Aorta (tissue), 5 donors: ENCODE measurements at regions not wholly inside any gene's neighbourhood (a gene's known extent, or its start where the extent isn't known, plus 50 kb on each side); places are given as distances from the start of the nearest gene placed in this dataset.

Experiments used
- ATAC-seq: fragments of 200-7000 bp; cut with Tn5 transposase; one replicate; pipeline ENCODE4 v1.9.1; 2022; ENCODE audit warnings: moderate library complexity; ENCODE audit not compliant: low FRiP score
- DNase-seq, 2 donors: peaks; one replicate each; pipeline ENCODE4 v3.0.0-alpha.2; 2020
- H3K27ac ChIP-seq, 2 donors: one replicate each; pipeline ENCODE4 v1.5.1; 2013; ENCODE audit warnings: low read length in 2 of 2, mild to moderate bottlenecking in 2 of 2, moderate library complexity in 2 of 2, control low read depth in 1 of 2, inconsistent platforms in 1 of 2, low read depth in 1 of 2
- H3K27me3 ChIP-seq, 2 donors: one replicate each; pipeline ENCODE4 v1.6.1; 2013; ENCODE audit warnings: control low read depth in 1 of 2, low read length in 1 of 2, mild to moderate bottlenecking in 1 of 2, moderate library complexity in 1 of 2; ENCODE audit not compliant: insufficient read depth in 2 of 2, control insufficient read depth in 1 of 2
- H3K36me3 ChIP-seq, 2 donors: one replicate each; pipeline ENCODE4 v1.6.1; 2013; ENCODE audit warnings: control low read depth in 1 of 2, low read length in 1 of 2, mild to moderate bottlenecking in 1 of 2; ENCODE audit not compliant: insufficient read depth in 2 of 2, control insufficient read depth in 1 of 2
- H3K4me1 ChIP-seq, 2 donors: one replicate each; pipeline ENCODE4 v1.6.1; 2013; ENCODE audit warnings: low read length in 2 of 2, control low read depth in 1 of 2, mild to moderate bottlenecking in 1 of 2, moderate library complexity in 1 of 2; ENCODE audit not compliant: insufficient read depth in 2 of 2, control insufficient read depth in 1 of 2
- H3K4me3 ChIP-seq, 2 donors: one replicate each; pipeline ENCODE4 v1.5.1; 2013; ENCODE audit warnings: low read length in 2 of 2, control low read depth in 1 of 2, mild to moderate bottlenecking in 1 of 2
- H3K9me3 ChIP-seq: one replicate; pipeline ENCODE4 v1.6.1; 2013; ENCODE audit warnings: mild to moderate bottlenecking, low read length; ENCODE audit not compliant: control insufficient read depth
- WGBS, 2 donors: extraction: QIAGEN DNeasy Blood & Tissue Kit; methylation state at CpG; one replicate each; pipeline ENCODE4 v1.1.7; 2013; 5-methylcytosine and 5-hydroxymethylcytosine counted together
- intact Hi-C, 2 donors: fragments of 100-400 bp; cut with DNase I; formaldehyde crosslinking; loops; one replicate each; pipeline versions ENCODE4 v1.14.2 to v1.15.0; 2022
- donor health status: healthy with polysubstance abuse.
- donor health status: Bipolar disorder and iron deficiency.
- donor health status: DM: no; HTN: no; CAD: no.
- donor health status: DM: no; HTN: no; CAD: no.
- donor health status: DM: yes; HTN: yes; CAD: no.

DNA sequence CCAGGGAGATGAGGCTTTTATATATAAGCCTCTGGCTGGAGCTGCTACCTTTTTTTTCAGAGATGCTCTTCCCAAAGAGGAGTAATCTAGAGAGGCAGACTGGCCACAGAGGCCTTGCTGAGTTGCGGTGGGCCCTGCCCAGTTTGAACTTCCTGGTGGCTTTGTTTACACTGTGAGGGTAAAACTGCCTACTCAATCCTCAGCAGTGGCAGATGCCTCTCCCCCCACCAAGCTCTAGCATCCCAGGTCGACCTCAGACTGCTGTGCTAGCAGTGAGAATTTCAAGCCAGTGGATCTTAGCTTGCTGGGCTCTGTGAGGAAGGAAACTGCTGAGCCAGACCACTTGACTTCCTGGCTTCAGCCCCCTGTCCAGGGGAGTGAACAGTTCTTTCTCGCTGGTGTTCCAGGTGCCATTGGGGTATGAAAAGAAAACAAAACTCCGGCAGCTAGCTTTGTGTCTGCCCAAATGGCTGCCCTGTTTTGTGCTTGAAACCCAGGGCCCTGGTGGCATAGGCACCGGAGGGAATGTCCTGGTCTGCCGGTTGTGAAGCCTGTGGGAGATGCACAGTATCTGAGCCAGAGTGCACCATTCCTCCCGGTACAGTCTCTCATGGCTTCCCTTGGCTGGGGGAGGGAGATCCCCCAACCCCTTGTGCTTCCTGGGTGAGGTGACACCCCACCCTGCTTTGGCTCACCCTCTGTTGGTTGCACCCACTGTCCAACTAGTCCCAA, 219.5 kb upstream of the IZUMO3 start:
- no peaks in the 10 kb centered on the region for H3K36me3 ChIP-seq
- no peaks in the 10 kb centered on the region for H3K4me1 ChIP-seq
- no peaks in the 10 kb centered on the region for H3K27me3 ChIP-seq
- intact Hi-C loops = no loop called here
- ATAC-seq = no peak
- no peaks in the 10 kb centered on the region for H3K9me3 ChIP-seq
- no peak overlapping the region for H3K4me3 ChIP-seq
- H3K27ac ChIP-seq = no peak overlapping the region
- peak in 1 of 2 donors; percentile 37 for DNase-seq
- 67 to 72% methylated on average over 7 of the region's 7 CpGs for WGBS, 2 donors

DNA sequence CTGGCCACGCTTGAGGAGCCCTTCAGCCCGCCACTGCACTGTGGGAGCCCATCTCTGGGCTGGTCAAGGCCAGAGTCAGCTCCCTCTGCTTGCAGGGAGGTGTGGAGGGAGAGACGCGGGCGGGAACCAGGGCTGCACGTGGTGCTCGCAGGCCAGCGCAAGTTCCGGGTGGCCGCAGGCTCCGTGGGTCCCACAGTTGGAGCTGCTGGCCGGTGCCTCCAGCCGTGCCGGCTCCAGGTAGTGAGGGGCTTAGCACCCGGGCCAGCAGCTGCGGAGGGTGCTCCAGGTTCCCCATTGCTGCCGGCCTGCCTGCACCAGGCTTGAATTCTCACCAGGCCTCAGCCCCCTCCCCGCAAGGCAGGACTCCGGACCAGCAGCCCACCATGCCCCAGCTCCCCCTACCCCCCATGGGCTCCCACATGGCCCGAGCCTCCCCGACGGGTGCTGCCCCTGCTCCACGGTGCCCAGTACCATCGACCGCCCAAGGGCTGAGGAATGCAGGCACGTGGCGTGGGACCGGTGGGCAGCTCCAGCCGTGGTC, 192.8 kb upstream of the IZUMO3 start:
- ATAC-seq = peak; percentile 26
- Histone ChIP-seq H3K9me3 (no peaks in the 10 kb centered on the region), H3K4me1 (no peaks in the 10 kb centered on the region), H3K4me3 (no peak overlapping the region), H3K27me3 (no peaks in the 10 kb centered on the region), H3K27ac (no peak overlapping the region), H3K36me3 (no peaks in the 10 kb centered on the region)
- intact Hi-C loops = no loop called here
- DNase-seq = peak in 1 of 2 donors; percentile 52
- 94 to 96% methylated on average over 26 to 29 of the region's 29 CpGs for WGBS, 2 donors

DNA sequence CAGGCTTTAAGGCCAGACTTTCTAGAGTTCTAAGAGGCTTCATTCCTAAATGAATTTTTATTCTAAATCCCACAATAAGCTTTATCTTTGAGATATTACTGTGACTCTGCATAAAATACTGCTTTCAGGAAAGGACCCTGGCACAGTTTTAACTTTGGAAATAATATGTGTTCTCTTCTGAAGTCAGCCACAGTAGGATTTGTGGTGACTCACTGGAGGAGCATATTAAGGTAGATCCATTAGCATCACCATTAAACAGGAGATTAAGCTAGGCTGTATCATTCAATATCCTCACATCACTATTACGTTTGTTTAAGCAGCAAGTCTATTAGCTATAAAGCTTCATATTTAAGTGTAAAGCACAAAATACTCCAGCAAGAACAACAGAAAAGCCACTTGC, 186.1 kb upstream of the IZUMO3 start:
- H3K4me3 ChIP-seq = no peak overlapping the region
- ATAC-seq (no peak), DNase-seq (no peak)
- H3K4me1 ChIP-seq = no peaks in the 10 kb centered on the region
- no peaks in the 10 kb centered on the region for H3K36me3 ChIP-seq
- H3K9me3 ChIP-seq = no peaks in the 10 kb centered on the region
- WGBS, 2 donors = 79 to 80% methylated on average over 1 of the region's 1 CpG
- no peak overlapping the region for H3K27ac ChIP-seq
- H3K27me3 ChIP-seq = no peaks in the 10 kb centered on the region
- intact Hi-C loops = no loop called here

DNA sequence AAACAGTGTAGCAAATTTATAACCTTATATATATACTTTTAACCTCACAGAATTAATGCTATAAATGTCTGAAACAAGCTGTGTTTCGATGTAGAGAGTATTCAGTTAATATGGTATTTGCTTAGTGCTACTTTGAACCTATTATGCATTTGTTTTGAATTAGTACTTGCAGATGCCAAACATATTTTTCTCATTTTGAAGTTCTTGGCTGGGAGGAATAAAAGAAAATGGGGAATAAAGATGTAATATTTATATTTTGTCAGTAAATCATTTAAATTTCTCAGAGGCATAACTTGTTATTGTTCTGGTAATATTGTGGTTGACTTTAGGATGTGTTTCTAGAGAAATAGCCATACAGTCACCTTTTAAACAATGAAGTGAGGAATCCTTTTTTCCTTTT, 175.9 kb upstream of the IZUMO3 start:
- 33 to 34% methylated on average over 1 of the region's 1 CpG for WGBS, 2 donors
- intact Hi-C loops = no loop called here
- Histone ChIP-seq H3K9me3 (no peaks in the 10 kb centered on the region), H3K27ac (no peak overlapping the region), H3K27me3 (no peaks in the 10 kb centered on the region), H3K4me1 (no peaks in the 10 kb centered on the region), H3K4me3 (no peak overlapping the region), H3K36me3 (no peaks in the 10 kb centered on the region)
- ATAC-seq (no peak), DNase-seq (no peak)

DNA sequence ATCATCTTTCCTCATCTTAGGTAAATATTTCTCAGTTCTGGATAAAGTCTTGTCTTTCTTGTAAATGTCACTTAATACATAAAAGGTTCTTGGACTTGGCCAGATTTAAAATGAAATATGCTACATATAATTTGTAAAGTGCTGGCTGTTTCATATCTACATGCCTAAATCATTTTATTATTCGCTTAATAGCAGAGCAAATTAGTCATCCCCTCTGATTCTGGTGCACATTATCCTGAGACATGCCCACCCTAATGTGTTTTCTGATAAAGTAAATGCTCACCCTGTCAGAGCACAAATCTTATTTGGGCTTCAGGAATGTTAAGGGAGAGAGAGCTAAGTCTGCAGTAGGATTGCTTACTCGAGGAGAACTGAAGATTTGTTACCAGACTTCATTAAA, 166.5 kb upstream of the IZUMO3 start:
- Histone ChIP-seq H3K4me1 (no peaks in the 10 kb centered on the region), H3K9me3 (no peaks in the 10 kb centered on the region), H3K27ac (no peak overlapping the region), H3K4me3 (no peak overlapping the region), H3K27me3 (no peaks in the 10 kb centered on the region), H3K36me3 (no peaks in the 10 kb centered on the region)
- no peak for ATAC-seq
- no peak for DNase-seq
- intact Hi-C loops = no loop called here
- WGBS, 2 donors = 8% methylated on average over 2 of the region's 2 CpGs

DNA sequence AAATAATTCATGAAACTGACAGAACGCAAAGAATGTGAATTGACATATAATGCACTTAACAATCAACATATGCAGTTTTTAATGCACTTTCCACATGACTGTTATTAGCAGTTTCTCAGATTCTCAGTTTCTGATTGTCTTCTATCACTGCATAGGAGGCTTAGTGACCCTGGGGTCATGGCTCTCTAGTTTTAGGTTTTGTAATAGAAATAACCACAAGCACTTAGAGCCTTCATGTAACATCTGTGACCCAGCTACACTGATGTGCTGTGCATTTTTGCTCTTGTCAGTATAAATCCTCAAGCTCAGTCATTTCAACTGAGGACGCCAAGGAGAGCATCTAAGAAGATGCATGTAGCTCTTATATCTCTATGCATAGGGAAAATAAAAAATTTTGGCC, 163.1 kb upstream of the IZUMO3 start:
- ATAC-seq (no peak), DNase-seq (no peak)
- WGBS, 2 donors = 93 to 94% methylated on average over 2 of the region's 2 CpGs
- Histone ChIP-seq H3K36me3 (no peaks in the 10 kb centered on the region), H3K27me3 (no peaks in the 10 kb centered on the region), H3K4me1 (no peaks in the 10 kb centered on the region), H3K27ac (no peak overlapping the region), H3K4me3 (no peak overlapping the region), H3K9me3 (no peaks in the 10 kb centered on the region)
- intact Hi-C loops = no loop called here

DNA sequence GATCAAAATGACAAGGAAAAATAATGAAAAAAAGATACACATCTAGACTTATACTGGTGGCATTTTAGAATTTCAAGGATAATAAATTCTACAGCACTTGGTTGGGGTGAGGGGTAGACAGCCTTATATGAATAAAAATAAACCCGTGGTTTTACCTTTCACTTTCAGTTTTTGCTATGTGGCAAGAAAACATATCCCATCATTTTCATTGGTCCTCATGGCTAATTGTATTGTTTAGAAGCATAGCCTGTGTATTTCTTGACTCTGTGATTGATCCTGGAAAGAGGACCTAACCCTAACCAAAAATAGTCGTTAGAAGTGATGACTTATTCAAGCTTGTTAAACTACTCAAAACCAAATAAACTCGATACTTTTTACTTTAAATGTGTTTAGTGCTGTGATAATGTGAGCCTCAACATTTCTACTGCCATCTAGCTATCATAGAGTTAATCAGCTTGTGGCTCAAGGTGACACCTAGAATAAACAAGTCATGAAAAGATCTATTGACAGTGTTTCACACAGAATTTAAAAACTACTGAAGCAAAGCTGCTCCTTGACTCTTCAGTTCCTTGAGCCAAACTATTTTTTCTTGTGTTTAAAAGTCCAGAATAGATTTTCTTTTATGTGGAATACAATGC, 153.3 kb upstream of the IZUMO3 start:
- H3K27ac ChIP-seq = no peak overlapping the region
- ATAC-seq (no peak), DNase-seq (no peak)
- no peaks in the 10 kb centered on the region for H3K4me1 ChIP-seq
- no peaks in the 10 kb centered on the region for H3K27me3 ChIP-seq
- no peak overlapping the region for H3K4me3 ChIP-seq
- no peaks in the 10 kb centered on the region for H3K9me3 ChIP-seq
- WGBS, 2 donors = 23 to 28% methylated on average over 3 of the region's 3 CpGs
- no peaks in the 10 kb centered on the region for H3K36me3 ChIP-seq
- intact Hi-C loops = no loop called here

DNA sequence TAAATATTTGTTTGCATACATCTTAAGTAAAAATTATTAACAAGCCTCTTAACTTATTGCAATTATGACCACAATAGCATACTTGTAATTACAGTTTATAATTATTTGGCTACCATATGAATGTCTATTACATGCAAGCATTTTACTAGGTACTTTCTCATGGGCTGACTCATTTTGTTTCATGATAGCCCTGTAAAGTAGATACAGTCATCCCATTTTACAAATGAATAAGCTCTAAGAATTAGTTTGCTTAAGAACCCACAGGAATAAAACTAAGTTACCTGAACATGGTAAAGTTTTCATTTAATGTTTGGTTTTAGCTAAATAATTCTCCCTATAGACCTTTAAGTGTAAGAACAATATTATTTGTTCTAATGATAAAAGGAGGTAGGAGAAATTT, 126.6 kb upstream of the IZUMO3 start:
- ATAC-seq (no peak), DNase-seq (no peak)
- no peaks in the 10 kb centered on the region for H3K4me1 ChIP-seq
- no peaks in the 10 kb centered on the region for H3K27me3 ChIP-seq
- H3K36me3 ChIP-seq = no peaks in the 10 kb centered on the region
- no peak overlapping the region for H3K4me3 ChIP-seq
- intact Hi-C loops = no loop called here
- H3K27ac ChIP-seq = no peak overlapping the region
- H3K9me3 ChIP-seq = no peaks in the 10 kb centered on the region

DNA sequence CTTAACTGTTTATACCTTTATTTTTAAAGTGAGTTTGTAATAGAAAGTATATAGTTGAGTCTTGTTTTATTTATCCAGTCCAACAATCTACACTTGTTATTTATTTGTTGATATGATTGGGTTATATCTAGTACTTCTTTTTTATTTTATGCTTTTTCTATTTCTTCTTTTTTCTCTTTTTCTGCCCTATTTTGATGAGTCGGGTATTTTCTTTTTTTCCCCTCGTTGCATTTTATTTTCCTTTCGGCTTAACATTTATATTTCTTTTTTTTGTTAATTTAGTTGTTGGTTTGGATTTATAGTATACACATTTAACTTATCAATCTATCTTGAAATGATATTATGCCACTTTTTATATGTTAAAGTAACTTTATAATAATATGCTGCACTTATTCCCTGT, 111.7 kb upstream of the IZUMO3 start:
- Histone ChIP-seq H3K4me1 (no peaks in the 10 kb centered on the region), H3K36me3 (no peaks in the 10 kb centered on the region), H3K27ac (no peak overlapping the region), H3K9me3 (no peaks in the 10 kb centered on the region), H3K27me3 (no peaks in the 10 kb centered on the region), H3K4me3 (no peak overlapping the region)
- intact Hi-C loops = no loop called here
- ATAC-seq (no peak), DNase-seq (no peak)
- 89 to 95% methylated on average over 3 of the region's 3 CpGs for WGBS, 2 donors
